NT2/D1 (cell line): ENCODE measurements at regions not wholly inside any gene's neighbourhood (a gene's known extent, or its start where the extent isn't known, plus 50 kb on each side); places are given as distances from the start of the nearest gene placed in this dataset.

ENCODE experiments used
- DNase-seq: peaks from one replicate; pipeline ENCODE4 v3.0.0-alpha.2; 2011; ENCODE audit warnings: low read depth, low spot score
- H3K27me3 ChIP-seq: 2 replicates; pipeline ENCODE4 v1.6.0; 2011; ENCODE audit warnings: mild to moderate bottlenecking; ENCODE audit not compliant: insufficient read length, insufficient read depth
- H3K36me3 ChIP-seq: 2 replicates; pipeline ENCODE4 v1.6.1; 2011; ENCODE audit warnings: mild to moderate bottlenecking, low read length, mixed read lengths; ENCODE audit not compliant: insufficient read depth, insufficient read length
- H3K4me1 ChIP-seq: 2 replicates; pipeline ENCODE4 v1.5.1; 2011; ENCODE audit not compliant: insufficient read depth, insufficient read length
- H3K4me3 ChIP-seq: 2 replicates; pipeline ENCODE4 v1.5.1; 2011; ENCODE audit warnings: low read depth; ENCODE audit not compliant: insufficient read length
- H3K9ac ChIP-seq: 2 replicates; pipeline ENCODE4 v1.6.0; 2011; ENCODE audit warnings: low read depth; ENCODE audit not compliant: insufficient read length
- H3K9me3 ChIP-seq: 2 replicates; pipeline ENCODE4 v1.5.1; 2011; ENCODE audit warnings: mild to moderate bottlenecking, low read length; ENCODE audit not compliant: insufficient read depth
- SUZ12 ChIP-seq: IDR thresholded peaks from 2 replicates; pipeline ENCODE4 v1.6.1; 2011; ENCODE audit not compliant: insufficient read length, insufficient read depth; ENCODE audit errors: extremely low read depth
- YY1 ChIP-seq: IDR thresholded peaks from 2 replicates; pipeline ENCODE4 v1.6.1; 2011; ENCODE audit not compliant: insufficient read length, insufficient read depth
- ZNF274 ChIP-seq: IDR thresholded peaks from 2 replicates; pipeline ENCODE4 v1.6.1; 2011; ENCODE audit warnings: mild to moderate bottlenecking, low read depth, low read length

- no peak for DNase-seq
- Histone ChIP-seq H3K4me1 (no peaks in the 10 kb centered on the region), H3K9me3 (no peaks in the 10 kb centered on the region), H3K36me3 (no peaks in the 10 kb centered on the region), H3K9ac (no peak overlapping the region), H3K27me3 (no peaks in the 10 kb centered on the region), H3K4me3 (no peak overlapping the region)
- TF ChIP-seq ZNF274: no peak
- TF ChIP-seq YY1: no peak
- no peak for TF ChIP-seq SUZ12
Measured at GRCh38 chr5:28448791-28449190, 1410.4 kb upstream of the CDH9 start.

GRCh38 chr5:28430565-28431178 lies 1392.3 kb upstream of the CDH9 start:
- Histone ChIP-seq H3K27me3 (no peaks in the 10 kb centered on the region), H3K4me1 (no peaks in the 10 kb centered on the region), H3K9ac (no peak overlapping the region), H3K4me3 (no peak overlapping the region), H3K9me3 (peaks cover 14% of the 10 kb centered on the region; the same call in 1 of the 2 replicates), H3K36me3 (no peaks in the 10 kb centered on the region)
- TF ChIP-seq YY1 (no peak), ZNF274 (no peak), SUZ12 (no peak)
- no peak for DNase-seq

DNA sequence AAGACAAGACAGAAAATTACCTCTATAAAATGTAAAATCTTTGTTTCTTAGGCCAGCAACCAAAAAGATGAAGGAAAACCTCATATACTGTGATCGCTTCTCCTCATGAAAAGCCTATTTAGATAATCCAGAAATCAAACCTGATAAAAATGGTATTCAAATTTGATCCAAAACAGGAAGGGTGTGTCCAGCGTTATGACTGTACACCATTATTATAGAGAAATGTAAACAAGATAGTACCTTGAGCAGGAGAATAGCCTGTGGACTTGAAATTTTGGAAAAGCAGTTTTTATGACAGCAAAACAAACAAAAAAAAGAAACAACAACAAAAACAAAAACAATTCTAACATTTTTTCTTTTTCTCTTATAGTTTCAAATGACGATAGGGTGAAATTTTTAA lies 1382.8 kb upstream of the CDH9 start:
- Histone ChIP-seq H3K27me3 (no peaks in the 10 kb centered on the region), H3K9me3 (peaks cover 1% of the 10 kb centered on the region; the same call in 1 of the 2 replicates), H3K9ac (no peak overlapping the region), H3K4me1 (no peaks in the 10 kb centered on the region), H3K36me3 (no peaks in the 10 kb centered on the region), H3K4me3 (no peak overlapping the region)
- TF ChIP-seq SUZ12 (no peak), YY1 (no peak), ZNF274 (no peak)
- DNase-seq: no peak

GRCh38 chr5:28415791-28416443 lies 1377.5 kb upstream of the CDH9 start:
- Histone ChIP-seq H3K4me1 (no peaks in the 10 kb centered on the region), H3K9me3 (peaks cover 4% of the 10 kb centered on the region; the same call in 1 of the 2 replicates), H3K27me3 (no peaks in the 10 kb centered on the region), H3K9ac (no peak overlapping the region), H3K36me3 (no peaks in the 10 kb centered on the region), H3K4me3 (no peak overlapping the region)
- no peak for DNase-seq
- TF ChIP-seq YY1: no peak
- no peak for TF ChIP-seq ZNF274
- no peak for TF ChIP-seq SUZ12

GRCh38 chr5:28414619-28415018 lies 1376.2 kb upstream of the CDH9 start:
- no peak for TF ChIP-seq ZNF274
- TF ChIP-seq SUZ12: no peak
- no peak for TF ChIP-seq YY1
- peaks cover 4% of the 10 kb centered on the region; the same call in 1 of the 2 replicates for H3K9me3 ChIP-seq
- DNase-seq: no peak
- no peaks in the 10 kb centered on the region for H3K27me3 ChIP-seq
- no peak overlapping the region for H3K4me3 ChIP-seq
- H3K36me3 ChIP-seq: no peaks in the 10 kb centered on the region
- no peaks in the 10 kb centered on the region for H3K4me1 ChIP-seq
- H3K9ac ChIP-seq: no peak overlapping the region

- no peaks in the 10 kb centered on the region for H3K36me3 ChIP-seq
- no peak overlapping the region for H3K9ac ChIP-seq
- peaks cover 11% of the 10 kb centered on the region; the same call in 1 of the 2 replicates for H3K9me3 ChIP-seq
- H3K27me3 ChIP-seq: no peaks in the 10 kb centered on the region
- no peak overlapping the region for H3K4me3 ChIP-seq
- no peak for DNase-seq
- no peak for TF ChIP-seq SUZ12
- no peak for TF ChIP-seq YY1
- TF ChIP-seq ZNF274: no peak
- no peaks in the 10 kb centered on the region for H3K4me1 ChIP-seq
Measured at GRCh38 chr5:28408651-28409050, 1370.3 kb upstream of the CDH9 start.

- peaks cover 11% of the 10 kb centered on the region; the same call in 1 of the 2 replicates for H3K9me3 ChIP-seq
- TF ChIP-seq SUZ12: no peak
- TF ChIP-seq YY1: no peak
- TF ChIP-seq ZNF274: no peak
- DNase-seq: no peak
- no peak overlapping the region for H3K4me3 ChIP-seq
- H3K9ac ChIP-seq: no peak overlapping the region
- H3K4me1 ChIP-seq: no peaks in the 10 kb centered on the region
- no peaks in the 10 kb centered on the region for H3K36me3 ChIP-seq
- H3K27me3 ChIP-seq: no peaks in the 10 kb centered on the region
Measured at GRCh38 chr5:28408186-28408585, 1369.8 kb upstream of the CDH9 start.
